A549 (cell line): ENCODE measurements at regions not wholly inside any gene's neighbourhood (a gene's known extent, or its start where the extent isn't known, plus 50 kb on each side); places are given as distances from the start of the nearest gene placed in this dataset.

ENCODE experiments used
- ATAC-seq, 2 experiments: fragments of 200-7000 bp in 1 of 2; fragments of >200 bp in 1 of 2; cut with Nextera tagmentation in 1 of 2; cut with Tn5 transposase in 1 of 2; 3 replicates each; pipeline versions ENCODE4 v1.8.0 to v1.9.1; 2018 to 2020; ENCODE audit warnings: mild to moderate bottlenecking in 1 of 2, moderate library complexity in 1 of 2
- CTCF ChIA-PET: fragments of 300-600 bp; sonication (Branson Sonifier 250); formaldehyde crosslinking; extraction: SDS; loops from one replicate; lab custom pipeline; 2021; ENCODE audit warnings: antibody characterized with exemption, inconsistent platforms; lab: Yijun Ruan, JAX
- POLR2A ChIA-PET: fragments of 350-600 bp; formaldehyde crosslinking; extraction: SDS; loops from one replicate; lab custom pipeline; 2021; ENCODE audit warnings: antibody characterized with exemption, inconsistent platforms; lab: Yijun Ruan, JAX
- DNase-seq, 2 experiments: peaks; one replicate each; pipeline versions ENCODE4 v3.0.0 to v3.0.0-alpha.2; 2011 to 2016; ENCODE audit warnings: low read depth in 1 of 2, low spot score in 1 of 2
- FAIRE-seq: peaks from 2 replicates; lab custom pipeline; 2011; peaks lifted over from hg19 to GRCh38; lab: Jason Lieb, UNC
- H3K27ac ChIP-seq, 2 experiments: fragments of >200 bp; sonication (Bioruptor Twin); formaldehyde crosslinking; 3 replicates each; pipeline ENCODE4 v1.5.1; 2016 to 2017
- H3K4me1 ChIP-seq: fragments of >200 bp; sonication (Bioruptor Twin); formaldehyde crosslinking; 3 replicates; pipeline ENCODE4 v1.6.1; 2016
- H3K4me2 ChIP-seq: fragments of >200 bp; sonication (Bioruptor Twin); formaldehyde crosslinking; 3 replicates; pipeline ENCODE4 v1.6.1; 2016
- H3K4me3 ChIP-seq: fragments of >200 bp; sonication (Bioruptor Twin); formaldehyde crosslinking; 3 replicates; pipeline ENCODE4 v1.5.1; 2016
- H3K9me3 ChIP-seq: fragments of >200 bp; sonication (Bioruptor Twin); formaldehyde crosslinking; 3 replicates; pipeline ENCODE4 v1.6.1; 2016
- BCL3 ChIP-seq: fragments of >200 bp; sonication (Bioruptor Twin); formaldehyde crosslinking; IDR thresholded peaks from 3 replicates; pipeline ENCODE4 v1.6.1; 2016
- CBX2 ChIP-seq: fragments of 200-600 bp; sonication (generic); IDR thresholded peaks from 2 replicates; pipeline ENCODE4 v1.6.1; 2016; ENCODE audit warnings: low read depth, mild to moderate bottlenecking, borderline replicate concordance
- CBX8 ChIP-seq: fragments of 200-600 bp; sonication (generic); IDR thresholded peaks from 2 replicates; pipeline ENCODE4 v1.6.1; 2016
- CEBPB ChIP-seq, 2 experiments: fragments of >200 bp in 1 of 2; sonication (Bioruptor Twin) in 1 of 2; formaldehyde crosslinking in 1 of 2; IDR thresholded peaks; 2 replicates each; pipeline ENCODE4 v1.6.1; 2012 to 2016
- E2F6 ChIP-seq: IDR thresholded peaks from 2 replicates; pipeline ENCODE4 v1.6.1; 2012; ENCODE audit warnings: low read depth, borderline replicate concordance
- EHF ChIP-seq: fragments of 250-450 bp; sonication (Bioruptor Pico); IDR thresholded peaks from 2 replicates; pipeline ENCODE4 v1.5.0; 2020; ENCODE audit warnings: mild to moderate bottlenecking
- EHMT2 ChIP-seq: fragments of 200-600 bp; sonication (generic); IDR thresholded peaks from 2 replicates; pipeline ENCODE4 v1.6.1; 2016; ENCODE audit warnings: antibody characterized with exemption, low read depth, mild to moderate bottlenecking, moderate library complexity
- HDAC2 ChIP-seq: fragments of 200-600 bp; sonication (generic); IDR thresholded peaks from 2 replicates; pipeline ENCODE4 v1.6.1; 2016
- HOXA7 ChIP-seq: fragments of 250-450 bp; sonication (Bioruptor Pico); IDR thresholded peaks from 2 replicates; pipeline ENCODE4 v1.5.0; 2020; ENCODE audit warnings: mild to moderate bottlenecking, moderate library complexity
- JUN ChIP-seq, 2 experiments: fragments of >200 bp; sonication (Bioruptor Twin); formaldehyde crosslinking; IDR thresholded peaks; 2 replicates in 1 of 2; 3 replicates in 1 of 2; pipeline ENCODE4 v1.6.1; 2016 to 2017
- JUNB ChIP-seq: fragments of >200 bp; sonication (Bioruptor Twin); formaldehyde crosslinking; IDR thresholded peaks from 2 replicates; pipeline ENCODE4 v1.6.1; 2016
- MYC ChIP-seq: IDR thresholded peaks from 2 replicates; pipeline ENCODE4 v1.6.1; 2012; ENCODE audit warnings: mild to moderate bottlenecking, inconsistent platforms, low read length, improper control_type of control experiment, borderline replicate concordance
- NFE2L2 ChIP-seq: fragments of 150-350 bp; conservative IDR thresholded peaks from 2 replicates; pipeline ENCODE4 v1.6.1; 2014; ENCODE audit warnings: low read length
- NPAS2 ChIP-seq: fragments of 250-450 bp; sonication (Bioruptor Pico); IDR thresholded peaks from 2 replicates; pipeline ENCODE4 v1.8.0; 2022; ENCODE audit warnings: mild to moderate bottlenecking, moderate library complexity, borderline replicate concordance
- PBX3 ChIP-seq: IDR thresholded peaks from 2 replicates; pipeline ENCODE4 v1.6.1; 2012
- POLR2A ChIP-seq: IDR thresholded peaks from 2 replicates; pipeline ENCODE4 v1.6.1; 2012; ENCODE audit warnings: mild to moderate bottlenecking, low read length
- RAD21 ChIP-seq, 2 experiments: fragments of >200 bp in 1 of 2; sonication (Bioruptor Twin) in 1 of 2; formaldehyde crosslinking in 1 of 2; IDR thresholded peaks in 1 of 2; conservative IDR thresholded peaks in 1 of 2; 2 replicates in 1 of 2; 3 replicates in 1 of 2; pipeline ENCODE4 v1.6.1; 2012 to 2018; ENCODE audit warnings: inconsistent platforms in 1 of 2
- RARB ChIP-seq: fragments of 250-450 bp; sonication (Bioruptor Pico); IDR thresholded peaks from 2 replicates; pipeline ENCODE4 v1.8.0; 2021; ENCODE audit warnings: mild to moderate bottlenecking, moderate library complexity
- RCOR1 ChIP-seq: fragments of 150-350 bp; IDR thresholded peaks from 2 replicates; pipeline ENCODE4 v1.6.1; 2014; ENCODE audit warnings: antibody characterized with exemption, low read length, low read depth
- RNF2 ChIP-seq: fragments of 200-600 bp; sonication (generic); IDR thresholded peaks from 2 replicates; pipeline ENCODE4 v1.6.1; 2016; ENCODE audit warnings: low read depth, mild to moderate bottlenecking, antibody characterized with exemption, moderate library complexity, borderline replicate concordance
- ZNF302 ChIP-seq: fragments of 250-450 bp; sonication (Bioruptor Pico); IDR thresholded peaks from 2 replicates; pipeline ENCODE4 v1.9.0; 2021; ENCODE audit warnings: inconsistent platforms, mild to moderate bottlenecking, moderate library complexity
- WGBS: methylation state at CpG from one replicate; pipeline ENCODE4 v1.1.6; 2017; ENCODE audit errors: missing lambda C conversion rate; 5-methylcytosine and 5-hydroxymethylcytosine counted together
- TF ChIP-seq, protein P1 (sequence below): fragments of 250-450 bp; sonication (Bioruptor Pico); IDR thresholded peaks from 2 replicates; pipeline ENCODE4 v1.5.0; 2021; ENCODE audit warnings: mild to moderate bottlenecking, moderate library complexity, borderline replicate concordance
- TF ChIP-seq, protein P2 (sequence below): fragments of 450-650 bp; IDR thresholded peaks from 2 replicates; pipeline ENCODE4 v1.6.1; 2014; ENCODE audit warnings: antibody characterized with exemption
- TF ChIP-seq, protein P3 (sequence below): fragments of 200-600 bp; sonication (generic); IDR thresholded peaks from 2 replicates; pipeline ENCODE4 v1.6.1; 2016; ENCODE audit warnings: antibody characterized with exemption, mild to moderate bottlenecking, moderate library complexity

- DNase-seq (no peak), ATAC-seq (no peak), FAIRE-seq (no peak)
- H3K9me3 ChIP-seq: no peaks in the 10 kb centered on the region
- H3K4me2 ChIP-seq: no peak overlapping the region
- 0% methylated on average over 1 of the region's 2 CpGs for WGBS
- ChIA-PET POLR2A (no interaction called here), CTCF (no interaction called here)
- H3K4me3 ChIP-seq: no peak overlapping the region
- no peaks in the 10 kb centered on the region for H3K4me1 ChIP-seq
- no peak for TF ChIP-seq HDAC2
- TF ChIP-seq RARB (CRISPR knock-in tag): no peak
- no peak for TF ChIP-seq RAD21 (conservative IDR thresholded peaks at IDR 0.05 in 1 of 2, IDR thresholded peaks at IDR 0.05 in 1 of 2)
- TF ChIP-seq CBX8: no peak
- TF ChIP-seq EHF: no peak
- no peak for TF ChIP-seq ZNF302 (CRISPR knock-in tag)
- TF ChIP-seq, protein P1, sequence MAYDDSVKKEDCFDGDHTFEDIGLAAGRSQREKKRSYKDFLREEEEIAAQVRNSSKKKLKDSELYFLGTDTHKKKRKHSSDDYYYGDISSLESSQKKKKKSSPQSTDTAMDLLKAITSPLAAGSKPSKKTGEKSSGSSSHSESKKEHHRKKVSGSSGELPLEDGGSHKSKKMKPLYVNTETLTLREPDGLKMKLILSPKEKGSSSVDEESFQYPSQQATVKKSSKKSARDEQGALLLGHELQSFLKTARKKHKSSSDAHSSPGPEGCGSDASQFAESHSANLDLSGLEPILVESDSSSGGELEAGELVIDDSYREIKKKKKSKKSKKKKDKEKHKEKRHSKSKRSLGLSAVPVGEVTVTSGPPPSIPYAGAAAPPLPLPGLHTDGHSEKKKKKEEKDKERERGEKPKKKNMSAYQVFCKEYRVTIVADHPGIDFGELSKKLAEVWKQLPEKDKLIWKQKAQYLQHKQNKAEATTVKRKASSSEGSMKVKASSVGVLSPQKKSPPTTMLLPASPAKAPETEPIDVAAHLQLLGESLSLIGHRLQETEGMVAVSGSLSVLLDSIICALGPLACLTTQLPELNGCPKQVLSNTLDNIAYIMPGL (CRISPR knock-in tag): no peak
- no peak for TF ChIP-seq EHMT2
- TF ChIP-seq POLR2A: no peak
- TF ChIP-seq MYC: no peak
- no peak for TF ChIP-seq JUNB
- no peak overlapping the region for H3K27ac ChIP-seq
Observed at GRCh38 chr20:40807821-40808170, 118.8 kb upstream of the MAFB start.

- no peak for ATAC-seq
- FAIRE-seq: no peak
- ChIA-PET POLR2A (no interaction called here), CTCF (interaction anchor here (0.9 kb wide), 1 partner anchor 154 kb away, joined by 3 read pairs; no protein-coding TSS in a partner anchor)
- Histone ChIP-seq H3K27ac (no peak overlapping the region), H3K4me3 (no peak overlapping the region), H3K4me2 (no peak overlapping the region), H3K4me1 (no peaks in the 10 kb centered on the region), H3K9me3 (no peaks in the 10 kb centered on the region)
- no peak for TF ChIP-seq E2F6
- TF ChIP-seq BCL3: no peak
- TF ChIP-seq, protein P2, sequence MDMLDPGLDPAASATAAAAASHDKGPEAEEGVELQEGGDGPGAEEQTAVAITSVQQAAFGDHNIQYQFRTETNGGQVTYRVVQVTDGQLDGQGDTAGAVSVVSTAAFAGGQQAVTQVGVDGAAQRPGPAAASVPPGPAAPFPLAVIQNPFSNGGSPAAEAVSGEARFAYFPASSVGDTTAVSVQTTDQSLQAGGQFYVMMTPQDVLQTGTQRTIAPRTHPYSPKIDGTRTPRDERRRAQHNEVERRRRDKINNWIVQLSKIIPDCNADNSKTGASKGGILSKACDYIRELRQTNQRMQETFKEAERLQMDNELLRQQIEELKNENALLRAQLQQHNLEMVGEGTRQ: no peak
- TF ChIP-seq CBX2: no peak
- no peak for TF ChIP-seq NPAS2 (CRISPR knock-in tag)
- TF ChIP-seq NFE2L2: no peak
- no peak for TF ChIP-seq RCOR1
- no peak for TF ChIP-seq CEBPB (IDR thresholded peaks at IDR 0.05)
- no peak for TF ChIP-seq JUNB
- TF ChIP-seq JUN (IDR thresholded peaks at IDR 0.05): no peak
- no peak for TF ChIP-seq EHF
- TF ChIP-seq RNF2: no peak
- TF ChIP-seq, protein P3, sequence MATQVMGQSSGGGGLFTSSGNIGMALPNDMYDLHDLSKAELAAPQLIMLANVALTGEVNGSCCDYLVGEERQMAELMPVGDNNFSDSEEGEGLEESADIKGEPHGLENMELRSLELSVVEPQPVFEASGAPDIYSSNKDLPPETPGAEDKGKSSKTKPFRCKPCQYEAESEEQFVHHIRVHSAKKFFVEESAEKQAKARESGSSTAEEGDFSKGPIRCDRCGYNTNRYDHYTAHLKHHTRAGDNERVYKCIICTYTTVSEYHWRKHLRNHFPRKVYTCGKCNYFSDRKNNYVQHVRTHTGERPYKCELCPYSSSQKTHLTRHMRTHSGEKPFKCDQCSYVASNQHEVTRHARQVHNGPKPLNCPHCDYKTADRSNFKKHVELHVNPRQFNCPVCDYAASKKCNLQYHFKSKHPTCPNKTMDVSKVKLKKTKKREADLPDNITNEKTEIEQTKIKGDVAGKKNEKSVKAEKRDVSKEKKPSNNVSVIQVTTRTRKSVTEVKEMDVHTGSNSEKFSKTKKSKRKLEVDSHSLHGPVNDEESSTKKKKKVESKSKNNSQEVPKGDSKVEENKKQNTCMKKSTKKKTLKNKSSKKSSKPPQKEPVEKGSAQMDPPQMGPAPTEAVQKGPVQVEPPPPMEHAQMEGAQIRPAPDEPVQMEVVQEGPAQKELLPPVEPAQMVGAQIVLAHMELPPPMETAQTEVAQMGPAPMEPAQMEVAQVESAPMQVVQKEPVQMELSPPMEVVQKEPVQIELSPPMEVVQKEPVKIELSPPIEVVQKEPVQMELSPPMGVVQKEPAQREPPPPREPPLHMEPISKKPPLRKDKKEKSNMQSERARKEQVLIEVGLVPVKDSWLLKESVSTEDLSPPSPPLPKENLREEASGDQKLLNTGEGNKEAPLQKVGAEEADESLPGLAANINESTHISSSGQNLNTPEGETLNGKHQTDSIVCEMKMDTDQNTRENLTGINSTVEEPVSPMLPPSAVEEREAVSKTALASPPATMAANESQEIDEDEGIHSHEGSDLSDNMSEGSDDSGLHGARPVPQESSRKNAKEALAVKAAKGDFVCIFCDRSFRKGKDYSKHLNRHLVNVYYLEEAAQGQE: no peak
- no peak for TF ChIP-seq PBX3
- TF ChIP-seq HOXA7 (CRISPR knock-in tag): no peak
- WGBS: 1% methylated on average over 6 of the region's 6 CpGs
- no peak for DNase-seq
Observed at GRCh38 chr20:40808936-40809335, 119.9 kb upstream of the MAFB start.
